ENCODE measurements at regions not wholly inside any gene's neighbourhood (a gene's known extent, or its start where the extent isn't known, plus 50 kb on each side); places are given as distances from the start of the nearest gene placed in this dataset.
A peak's percentile ranks its signal among the peaks of the same experiment; 100 is the strongest.
"Not testable (repeated sequence)": the region's sequence is repeated elsewhere in the genome, so short reads cannot be mapped to it uniquely, and the experiment has no call there.

DNA sequence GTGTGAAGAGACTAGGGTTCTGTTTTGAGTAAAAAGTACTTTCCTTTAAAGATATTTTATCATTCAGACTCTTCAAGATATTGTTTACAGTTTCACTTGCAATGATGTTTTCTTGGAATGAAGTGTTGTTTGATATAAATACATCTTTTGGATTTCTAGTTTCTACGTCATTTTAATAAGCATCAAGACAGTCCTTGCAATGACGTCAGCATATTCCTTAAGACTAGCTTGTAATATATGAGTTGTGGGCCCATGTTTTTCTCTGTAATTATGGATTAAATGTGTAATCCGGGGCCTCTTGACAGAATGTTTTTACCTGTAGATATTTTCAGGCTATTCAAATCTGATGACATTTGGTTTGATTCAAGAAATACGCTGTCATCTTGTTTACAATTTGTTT is 66.1 kb downstream of the RBMX2 start:
- no peak for DNase-seq (ENCODE audit: low spot score)

DNA sequence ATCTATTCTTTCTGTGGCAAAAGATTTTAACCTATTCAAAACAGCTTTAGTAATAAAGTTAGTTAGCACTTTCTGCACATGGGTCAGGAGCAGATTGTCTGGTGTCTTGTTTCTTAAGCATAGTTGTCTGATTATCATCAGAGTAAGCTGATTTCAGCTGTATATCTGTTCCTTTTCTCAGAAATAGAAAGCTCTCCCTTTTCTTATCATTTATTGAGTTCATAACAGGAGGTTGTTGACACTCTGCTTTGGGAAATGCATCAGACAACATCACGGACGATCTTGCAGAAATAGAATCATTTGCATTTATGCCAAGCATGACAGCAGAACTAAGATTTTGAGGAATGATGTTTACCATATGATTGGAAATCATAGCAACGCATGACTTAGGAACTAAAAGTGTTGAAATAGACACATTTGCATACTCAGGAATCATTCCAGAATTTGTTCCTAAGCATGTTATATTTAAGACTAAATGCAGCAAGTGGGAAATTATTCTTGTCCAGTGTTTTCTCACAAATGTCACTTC is 66.7 kb downstream of the RBMX2 start:
- DNase-seq (ENCODE audit: low spot score) = no peak

DNA sequence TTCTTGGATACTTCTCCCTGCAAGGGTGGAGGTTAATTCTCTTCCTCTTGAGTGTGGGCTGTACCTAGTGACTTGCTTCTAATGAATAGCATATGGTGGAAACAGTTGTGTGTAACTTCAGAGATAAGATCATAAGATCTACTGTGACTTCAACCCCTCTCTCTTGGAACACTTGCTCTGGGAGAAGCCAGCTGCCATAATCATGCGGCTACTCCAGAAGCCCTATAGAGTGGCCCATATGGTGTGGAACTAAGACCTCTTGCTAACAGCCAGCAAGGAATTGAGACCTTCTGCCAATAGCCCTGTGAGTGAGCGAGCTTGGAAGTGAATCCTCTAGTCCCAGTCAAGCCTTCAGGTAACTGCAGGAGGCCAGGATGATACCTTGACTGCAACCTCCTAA is 81.1 kb downstream of the RBMX2 start:
- no peak for DNase-seq (ENCODE audit: low spot score)

DNA sequence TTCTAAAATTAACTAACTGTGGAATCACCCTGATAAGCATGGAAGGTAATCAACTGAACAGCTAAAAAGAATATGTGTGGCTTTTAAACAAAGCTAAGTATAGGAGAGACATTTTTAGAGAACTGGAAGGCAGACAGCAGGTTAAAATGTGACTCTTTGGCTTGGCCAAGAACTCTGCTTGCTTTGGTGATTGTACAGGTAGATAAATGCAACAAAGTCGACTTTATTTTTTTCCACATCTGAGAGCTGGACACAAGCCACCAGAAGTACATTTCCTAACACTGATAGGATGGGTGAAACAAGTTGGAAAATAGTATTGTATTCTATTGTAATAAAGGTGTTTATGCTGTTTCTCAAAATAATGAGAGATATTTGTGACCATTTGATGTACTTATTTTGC is 84.1 kb downstream of the RBMX2 start:
- no peak for DNase-seq (ENCODE audit: low spot score)

DNA sequence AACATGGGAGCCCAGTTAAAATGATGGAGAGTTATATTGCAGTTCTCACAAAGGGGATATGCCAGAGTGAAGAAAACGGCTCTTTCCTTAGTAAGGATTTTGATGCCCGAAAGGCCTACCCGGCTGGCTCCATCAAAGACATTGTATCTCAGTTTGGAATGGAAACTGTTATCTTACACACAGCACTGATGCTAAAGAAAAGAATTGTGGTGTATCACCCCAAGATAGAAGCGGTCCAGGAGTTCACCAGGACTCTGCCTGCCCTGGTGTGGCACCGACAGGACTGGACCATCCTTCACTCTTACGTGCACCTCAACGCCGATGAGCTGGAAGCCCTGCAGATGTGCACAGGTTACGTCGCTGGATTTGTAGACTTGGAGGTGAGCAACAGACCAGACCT is 93.7 kb downstream of the RBMX2 start:
- not testable (repeated sequence) for DNase-seq (ENCODE audit: low spot score)

DNA sequence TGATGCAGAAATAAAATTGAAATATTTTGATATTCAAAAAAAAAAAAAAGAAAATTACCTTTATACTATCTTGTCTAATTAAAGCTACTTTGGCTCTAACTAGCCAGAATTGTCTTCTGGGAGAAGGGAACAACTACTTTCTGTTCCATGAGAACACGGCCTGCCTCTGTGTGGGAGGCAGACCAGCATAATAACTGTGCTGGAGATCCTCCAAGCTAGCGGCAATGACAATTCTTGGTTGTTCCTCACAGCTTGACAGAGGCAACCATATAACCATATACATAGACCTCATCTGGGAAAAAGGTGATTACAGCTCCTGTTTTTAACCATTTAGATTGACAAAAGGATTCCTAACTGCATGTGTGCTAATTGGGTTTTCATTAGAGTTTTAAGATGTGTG is 95.7 kb downstream of the RBMX2 start:
- DNase-seq (ENCODE audit: low spot score) = peak; percentile 94

DNA sequence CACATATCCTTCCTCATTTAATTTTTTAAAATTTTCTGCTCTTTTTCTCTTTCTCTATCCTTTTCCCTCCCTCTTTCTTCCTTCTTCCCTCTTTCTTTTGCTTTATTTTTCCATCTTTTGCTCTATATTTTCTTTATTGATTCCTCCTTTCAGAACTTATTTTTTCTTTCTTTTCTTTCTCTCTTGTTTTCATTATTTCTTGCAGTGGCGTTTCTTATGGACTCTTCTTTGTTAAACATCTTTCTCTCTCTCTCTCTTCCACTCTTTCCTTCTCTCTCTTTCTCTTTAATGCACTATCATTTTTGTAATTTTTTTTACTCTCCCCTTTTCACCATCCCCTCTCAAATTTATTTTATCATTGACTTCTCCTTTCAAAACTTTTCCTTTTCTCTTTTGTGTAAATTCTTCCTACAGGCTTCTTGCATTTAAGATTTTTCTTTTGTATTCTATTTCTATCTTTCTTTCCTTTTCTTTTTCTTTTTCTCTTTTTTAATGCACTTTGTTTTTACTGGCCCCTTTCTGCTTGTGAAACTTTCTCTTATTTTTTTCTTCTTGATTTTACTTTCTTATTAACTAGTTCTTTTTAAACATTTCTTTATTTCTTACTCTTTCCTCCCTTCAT is 97.0 kb downstream of the RBMX2 start:
- no peak for DNase-seq (ENCODE audit: low spot score)

DNA sequence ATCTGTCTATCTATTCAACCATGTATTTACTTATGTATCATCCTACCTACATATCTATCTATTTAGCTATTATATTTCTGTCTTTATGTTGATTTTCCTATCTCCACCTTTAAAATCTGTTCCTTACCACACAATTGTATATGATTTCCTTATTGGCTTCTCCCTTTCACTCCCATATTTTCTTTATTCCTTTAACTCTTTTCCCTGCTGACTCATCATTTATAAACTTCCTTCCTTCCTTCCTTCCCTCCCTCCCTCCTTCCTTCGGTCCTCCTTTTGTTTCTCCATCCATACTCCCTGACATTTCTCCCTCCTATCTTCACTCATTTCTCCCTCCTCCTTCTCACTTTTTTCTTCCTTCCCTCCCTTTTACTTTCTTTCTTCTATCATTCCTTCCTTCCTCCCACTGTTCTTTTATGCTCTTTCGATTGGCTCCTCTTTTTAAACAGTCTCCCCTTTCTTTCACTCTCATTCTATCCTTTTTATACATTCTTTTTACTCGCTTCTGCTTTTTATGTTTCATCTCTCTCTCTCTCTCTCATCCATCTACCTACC is 100.3 kb downstream of the RBMX2 start:
- no peak for DNase-seq (ENCODE audit: low spot score)

DNA sequence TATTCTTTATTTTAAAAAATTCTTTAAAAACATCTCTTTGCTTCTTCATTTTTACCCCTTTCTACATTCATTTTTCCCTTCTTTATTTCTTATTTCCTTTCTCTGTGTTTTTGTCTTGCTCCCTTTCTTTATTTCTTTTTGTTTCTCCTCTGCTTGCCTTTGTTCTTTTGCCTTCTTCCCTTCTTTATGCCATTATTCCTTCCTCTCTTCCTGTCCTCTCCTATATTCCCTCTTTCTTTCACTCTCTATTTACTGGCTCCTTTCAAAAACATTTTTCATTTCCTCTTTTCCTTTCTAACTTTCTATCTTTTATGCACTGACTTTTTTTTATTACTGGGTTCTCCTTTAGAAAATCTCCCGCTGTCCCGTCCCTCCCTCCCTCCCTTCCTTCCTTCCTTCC is 102.2 kb downstream of the RBMX2 start:
- DNase-seq (ENCODE audit: low spot score) = no peak

DNA sequence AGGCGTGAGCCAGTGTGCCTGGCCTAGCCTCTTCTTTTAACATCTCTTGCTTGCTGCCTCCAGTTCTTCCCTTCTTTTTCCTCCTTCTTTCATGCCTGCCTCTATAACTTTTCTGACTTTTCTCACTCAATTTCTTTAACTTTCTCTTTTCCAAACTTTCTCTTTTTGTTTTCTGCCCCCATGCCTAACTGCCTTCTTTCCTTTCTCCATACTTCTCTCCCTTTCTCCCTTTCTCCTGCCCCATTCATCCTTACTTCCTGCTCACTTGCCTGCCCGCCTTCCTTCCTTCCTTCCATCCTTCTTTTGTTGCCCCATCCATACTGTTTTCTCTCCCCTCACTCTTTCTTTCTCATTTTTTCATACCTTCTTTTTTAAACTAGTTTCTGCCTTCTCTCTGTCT is 105.2 kb downstream of the RBMX2 start:
- no peak for DNase-seq (ENCODE audit: low spot score)

DNA sequence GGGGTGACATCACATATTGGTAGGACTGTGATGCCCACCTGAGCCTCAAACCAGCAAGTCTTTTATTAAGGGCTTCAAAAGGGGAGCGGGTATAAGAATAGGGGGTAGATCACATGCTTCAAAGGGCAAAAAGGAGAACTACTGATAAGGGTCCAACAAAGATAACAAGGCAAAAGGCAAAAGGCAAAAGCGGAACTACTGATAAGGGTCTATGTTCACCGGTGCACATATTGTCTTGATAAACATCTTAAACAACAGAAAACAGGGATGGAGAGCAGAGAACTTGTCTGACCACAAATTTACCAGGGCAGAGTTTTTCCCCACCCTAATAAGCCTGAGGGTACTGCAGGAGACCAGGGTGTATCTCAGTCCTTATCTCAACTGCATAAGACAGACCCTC is 110.7 kb downstream of the RBMX2 start:
- DNase-seq (ENCODE audit: low spot score) = not testable (repeated sequence)

DNA sequence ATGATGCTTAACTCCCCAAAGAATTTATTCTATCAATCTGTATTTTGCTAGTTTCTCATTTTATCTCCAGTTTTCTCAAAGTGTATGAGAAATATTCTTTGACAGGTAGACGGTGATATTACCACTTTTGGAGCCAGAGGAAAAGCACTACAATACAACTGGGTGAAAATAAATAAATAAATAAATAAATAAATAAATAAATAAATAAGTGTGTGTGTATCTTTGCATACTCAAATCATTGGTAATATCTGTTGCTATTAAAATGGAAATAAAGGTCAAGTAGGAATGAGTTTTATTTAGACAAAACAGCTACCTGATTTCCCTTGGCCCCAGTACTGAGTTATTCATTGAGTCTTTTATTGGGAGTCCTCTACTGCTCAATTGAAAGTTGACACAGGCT is 114.3 kb downstream of the RBMX2 start:
- no peak for DNase-seq (ENCODE audit: low spot score)

DNA sequence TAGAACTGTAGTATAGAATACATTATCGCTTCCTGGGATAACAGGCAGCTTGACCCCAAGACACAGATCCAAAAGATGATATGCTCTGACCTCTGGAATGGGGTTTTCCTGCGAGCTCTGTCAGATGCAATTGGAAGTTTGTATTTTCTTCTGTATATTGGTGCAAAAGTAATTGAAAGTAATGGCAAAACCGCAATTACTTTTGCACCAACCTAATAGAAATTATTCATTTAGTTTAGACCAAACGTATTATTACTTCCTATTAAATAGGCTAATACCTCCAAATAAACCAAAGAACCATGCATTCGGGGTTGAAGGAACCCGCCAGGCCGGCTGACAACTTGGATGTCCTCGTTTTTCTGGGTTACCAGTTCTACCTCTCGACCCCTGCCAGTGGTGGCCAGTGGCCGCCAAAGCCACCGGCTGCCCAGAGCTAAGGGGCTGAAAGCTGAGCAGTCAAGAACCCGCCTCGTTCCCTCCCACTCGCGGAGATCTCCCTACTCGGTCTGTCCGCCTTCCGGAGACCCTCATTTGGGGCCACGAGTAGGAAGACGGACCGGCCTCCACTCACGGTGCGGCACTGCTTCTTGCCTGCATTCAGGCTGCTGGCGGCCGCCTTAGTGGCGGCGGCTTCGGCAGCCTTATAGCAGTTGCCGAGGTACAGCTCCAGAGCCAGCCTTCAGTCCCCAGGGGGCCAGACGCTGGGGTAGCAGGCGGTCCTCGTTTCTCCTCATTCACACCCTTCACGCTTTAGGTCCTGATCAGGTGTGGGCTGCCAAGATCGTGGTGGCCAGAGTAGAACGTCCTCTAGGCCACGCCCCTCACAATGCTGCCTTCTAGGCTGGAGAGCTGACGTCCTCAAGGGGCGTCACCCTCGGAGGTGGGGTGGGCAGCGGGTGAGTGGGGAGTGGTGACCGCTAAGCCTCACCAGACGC is 121.9 kb downstream of the RBMX2 start:
- peak; percentile 66 for DNase-seq (ENCODE audit: low spot score)

DNA sequence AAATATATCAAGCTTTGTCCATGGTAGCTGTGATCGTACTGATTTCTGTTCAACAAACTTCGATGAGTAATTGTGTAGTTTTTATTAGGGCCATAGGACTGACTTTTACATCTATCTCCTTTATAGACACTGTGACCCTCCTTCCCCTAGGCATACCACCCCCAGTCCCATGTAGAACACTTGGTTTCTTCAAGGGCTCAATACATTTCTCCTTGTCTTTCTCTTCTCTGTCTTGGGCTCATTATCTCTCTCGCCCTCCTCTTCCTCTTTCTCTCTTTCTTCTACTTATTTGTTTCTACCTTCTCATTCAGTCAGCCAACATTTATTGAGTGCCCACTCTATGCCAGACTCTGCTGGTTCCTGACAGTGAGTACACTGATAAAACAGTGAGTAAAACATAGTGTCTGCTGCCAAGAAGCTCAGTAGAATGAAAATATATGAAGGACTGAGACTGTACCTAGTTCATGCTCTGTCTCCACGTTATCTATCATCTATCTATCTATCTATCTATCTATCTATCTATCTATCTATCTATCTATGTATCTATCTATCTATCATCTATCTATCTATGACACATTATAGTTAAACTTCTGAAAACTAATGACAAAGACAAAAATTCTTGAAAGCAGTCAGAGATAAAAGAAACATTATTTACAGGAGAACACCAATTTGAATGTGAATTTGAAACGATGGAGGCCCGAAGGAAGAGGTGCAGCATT is 122.8 kb downstream of the RBMX2 start:
- DNase-seq (ENCODE audit: low spot score) = no peak

DNA sequence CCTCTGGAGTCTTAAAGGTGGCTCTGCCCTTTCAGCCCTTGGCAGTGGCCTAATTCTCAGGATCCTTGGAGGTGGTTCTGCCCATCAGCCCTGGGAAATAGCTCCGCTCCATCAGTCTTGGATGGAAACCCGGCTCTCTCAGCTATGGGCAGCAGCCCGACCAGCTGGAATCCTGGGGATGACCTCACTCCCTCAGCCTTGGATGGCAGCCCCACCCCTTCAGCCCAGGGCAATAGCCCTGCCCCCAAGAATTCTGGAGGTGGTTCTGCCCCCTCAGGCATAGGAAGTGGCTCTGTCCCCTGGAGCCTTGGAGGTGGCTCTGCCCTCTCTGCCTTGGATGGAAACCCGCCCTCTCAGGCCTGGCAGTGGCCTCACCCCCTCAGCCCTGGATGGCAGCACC is 127.7 kb downstream of the RBMX2 start:
- DNase-seq (ENCODE audit: low spot score) = no peak

DNA sequence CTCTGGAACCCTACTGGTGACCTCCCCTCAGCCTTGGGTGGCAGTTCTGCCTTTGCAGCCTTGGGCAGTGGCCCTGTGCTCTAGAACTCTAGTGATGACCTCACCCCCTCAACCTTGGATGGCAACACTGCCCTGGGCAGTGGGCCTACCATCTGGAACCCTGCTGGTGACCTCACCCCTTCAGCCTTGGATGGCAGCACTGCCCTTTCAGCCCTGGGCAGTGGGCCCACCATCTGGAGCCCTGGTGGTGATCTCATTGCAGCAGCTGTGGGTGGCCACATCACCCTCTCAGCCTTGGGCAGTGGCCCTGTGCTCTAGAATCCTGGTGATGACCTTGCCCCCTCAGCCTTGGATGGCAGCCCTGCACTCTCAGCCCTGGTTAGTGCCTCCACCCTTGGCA is 129.3 kb downstream of the RBMX2 start:
- no peak for DNase-seq (ENCODE audit: low spot score)

DNA sequence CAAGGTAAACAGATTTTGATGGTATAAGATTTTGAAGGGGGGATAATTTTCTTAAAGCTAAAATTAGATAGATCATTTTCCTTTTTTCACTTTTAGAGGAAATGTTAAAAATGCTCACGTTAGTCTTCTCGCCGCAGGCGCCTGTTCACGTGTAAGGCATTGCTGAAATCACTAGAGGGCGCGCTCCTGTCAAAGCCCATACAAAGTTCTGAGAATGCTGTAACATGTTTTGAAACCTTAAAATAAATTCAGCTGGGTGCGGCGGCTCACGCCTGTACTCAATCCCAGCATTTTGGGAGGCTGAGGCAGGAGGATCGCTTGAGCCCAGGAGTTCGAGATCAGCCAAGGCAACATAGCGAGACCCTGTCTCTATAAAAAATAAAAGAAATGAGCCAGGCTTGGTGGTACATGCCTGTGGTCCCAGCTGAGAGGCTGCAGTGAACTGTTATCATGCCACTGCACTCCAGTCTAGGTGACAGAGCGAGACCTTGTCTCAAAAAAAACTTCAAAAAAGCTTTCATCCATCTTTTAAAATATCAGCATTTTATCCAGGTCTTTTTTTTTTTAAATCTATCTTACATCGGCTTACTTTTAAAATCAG is 138.0 kb downstream of the RBMX2 start:
- peak; percentile 43 for DNase-seq (ENCODE audit: low spot score)

DNA sequence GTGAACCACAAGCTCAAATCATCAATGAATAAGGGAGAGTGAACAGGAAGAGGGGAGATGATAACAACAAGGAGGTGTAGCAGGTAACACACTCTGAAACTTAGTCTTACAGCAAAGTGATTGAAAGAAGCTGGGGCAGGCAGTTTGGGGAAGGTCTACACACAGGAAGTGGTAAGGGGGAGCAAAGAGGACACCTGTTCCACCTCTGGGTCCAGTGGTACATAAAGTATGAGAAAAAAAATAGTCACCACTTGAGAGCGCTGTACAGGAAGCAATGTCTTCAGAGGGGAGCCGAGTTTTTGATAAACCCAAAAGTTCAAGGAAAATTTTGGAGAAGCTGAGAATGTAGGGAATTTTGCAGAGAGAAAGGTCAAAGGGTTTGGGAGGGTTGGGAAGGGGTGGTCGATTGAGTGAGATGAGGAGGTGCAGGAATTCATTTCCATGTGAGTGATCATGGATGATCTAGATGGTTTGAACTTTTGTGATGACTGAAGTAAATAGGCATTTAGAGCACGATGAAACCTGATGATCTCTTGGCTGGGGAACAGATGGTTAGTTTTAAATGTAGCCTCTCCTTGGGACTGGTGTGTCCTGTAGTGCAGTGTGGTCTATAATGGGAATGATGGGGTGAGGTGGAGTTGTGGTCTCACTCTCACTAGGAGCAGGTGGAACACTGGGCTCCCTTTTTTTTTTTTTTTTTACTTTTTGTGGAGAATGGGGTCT is 142.0 kb downstream of the RBMX2 start:
- DNase-seq (ENCODE audit: low spot score) = no peak

DNA sequence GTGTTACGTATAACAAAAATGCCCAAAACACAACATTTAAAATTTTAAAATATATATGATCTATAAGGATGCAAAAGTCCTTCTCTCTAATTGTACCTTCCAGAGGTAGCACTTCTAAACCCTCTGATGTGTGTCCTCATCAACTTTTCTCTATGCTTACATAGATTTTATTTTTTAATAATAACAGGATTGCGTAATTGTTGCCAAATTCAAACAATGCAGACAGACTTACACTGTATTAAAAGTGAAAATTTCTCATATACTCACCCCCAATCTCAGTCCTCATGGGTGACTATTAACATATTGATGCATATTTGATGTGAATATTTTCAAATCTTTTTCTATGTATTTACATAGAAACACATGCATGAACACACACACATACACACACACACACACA is 144.0 kb downstream of the RBMX2 start:
- no peak for DNase-seq (ENCODE audit: low spot score)

DNA sequence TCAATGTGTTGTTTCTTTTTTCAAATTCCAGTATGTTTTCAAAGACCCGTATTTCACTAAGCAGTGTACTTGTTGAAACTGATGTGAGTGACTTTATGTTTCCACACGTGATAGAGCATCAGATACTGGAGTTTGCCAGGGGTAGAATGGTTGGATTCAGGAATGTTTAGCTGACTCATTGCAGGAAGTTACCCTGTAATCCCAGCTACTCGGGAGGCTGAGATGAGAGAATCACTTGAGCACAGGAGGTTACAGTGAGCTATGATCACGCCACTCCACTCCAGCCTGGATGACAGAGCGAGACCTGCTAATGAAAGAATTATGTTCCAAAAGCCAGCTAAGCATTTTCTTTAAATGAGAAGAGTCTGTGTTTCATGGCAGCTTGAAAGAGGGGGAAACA is 147.6 kb downstream of the RBMX2 start:
- DNase-seq (ENCODE audit: low spot score) = not testable (repeated sequence)

DNA sequence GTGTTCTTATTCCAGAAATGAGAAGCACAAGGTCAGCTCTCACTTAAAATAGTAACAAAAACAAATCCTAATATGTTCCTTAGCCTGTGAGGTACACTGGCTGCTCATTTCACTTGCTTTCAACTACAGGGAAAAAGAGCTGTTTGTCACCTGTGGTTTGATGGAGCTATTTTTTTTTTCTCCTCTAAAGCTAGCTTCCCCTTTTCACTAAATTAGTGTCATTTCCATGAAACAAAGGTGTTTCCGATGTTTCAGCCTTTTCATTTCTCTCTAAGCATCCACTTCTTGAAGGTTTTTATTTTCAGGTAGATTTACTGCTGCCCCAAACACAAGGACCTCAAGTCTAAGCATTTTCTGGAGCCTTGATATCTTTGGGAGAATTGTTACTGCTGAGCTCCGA is 148.6 kb downstream of the RBMX2 start:
- DNase-seq (ENCODE audit: low spot score) = no peak

Data from pons (tissue), 1 donor.